ENCODE measurements at regions not wholly inside any gene's neighbourhood (a gene's known extent, or its start where the extent isn't known, plus 50 kb on each side); places are given as distances from the start of the nearest gene placed in this dataset.

GRCh38 chr10:113967126-113967525, 76.5 kb upstream of the ADRB1 start:
- H3K27ac ChIP-seq, result no peak overlapping the region
- no peaks in the 10 kb centered on the region for H3K36me3 ChIP-seq
- no peak overlapping the region for H3K4me3 ChIP-seq (ENCODE audit: low read depth, low read length)
- no peak for DNase-seq
- TF ChIP-seq CTCF (IDR thresholded peaks at IDR 0.05; ENCODE audit: low read depth, low read length), result no peak
- H3K27me3 ChIP-seq (ENCODE audit: insufficient read depth, low read depth, severe bottlenecking), result no peaks in the 10 kb centered on the region
- no peaks in the 10 kb centered on the region for H3K9me3 ChIP-seq (ENCODE audit: severe bottlenecking)

GRCh38 chr10:113970641-113971040, 73.0 kb upstream of the ADRB1 start:
- no peaks in the 10 kb centered on the region for H3K36me3 ChIP-seq
- H3K4me3 ChIP-seq (ENCODE audit: low read depth, low read length), result no peak overlapping the region
- no peak for TF ChIP-seq CTCF (IDR thresholded peaks at IDR 0.05; ENCODE audit: low read depth, low read length)
- H3K27ac ChIP-seq, result no peak overlapping the region
- H3K9me3 ChIP-seq (ENCODE audit: severe bottlenecking), result no peaks in the 10 kb centered on the region
- no peaks in the 10 kb centered on the region for H3K27me3 ChIP-seq (ENCODE audit: insufficient read depth, low read depth, severe bottlenecking)
- no peak for DNase-seq

- H3K4me3 ChIP-seq (ENCODE audit: low read depth, low read length), result no peak overlapping the region
- H3K27ac ChIP-seq, result no peak overlapping the region
- no peak for TF ChIP-seq CTCF (IDR thresholded peaks at IDR 0.05; ENCODE audit: low read depth, low read length)
- no peaks in the 10 kb centered on the region for H3K9me3 ChIP-seq (ENCODE audit: severe bottlenecking)
- no peaks in the 10 kb centered on the region for H3K27me3 ChIP-seq (ENCODE audit: insufficient read depth, low read depth, severe bottlenecking)
- no peaks in the 10 kb centered on the region for H3K36me3 ChIP-seq
- no peak for DNase-seq
These were observed 72.2 kb upstream of the ADRB1 start for GRCh38 chr10:113971349-113971973.

- TF ChIP-seq CTCF (IDR thresholded peaks at IDR 0.05; ENCODE audit: low read depth, low read length), result no peak
- no peak overlapping the region for H3K27ac ChIP-seq
- H3K4me3 ChIP-seq (ENCODE audit: low read depth, low read length), result no peak overlapping the region
- no peaks in the 10 kb centered on the region for H3K9me3 ChIP-seq (ENCODE audit: severe bottlenecking)
- H3K27me3 ChIP-seq (ENCODE audit: insufficient read depth, low read depth, severe bottlenecking), result no peaks in the 10 kb centered on the region
- DNase-seq, result no peak
- no peaks in the 10 kb centered on the region for H3K36me3 ChIP-seq
These were observed 66.5 kb upstream of the ADRB1 start for GRCh38 chr10:113977174-113977573.

GRCh38 chr10:113978802-113979201, 64.9 kb upstream of the ADRB1 start:
- no peak for DNase-seq
- Histone ChIP-seq H3K9me3 (ENCODE audit: severe bottlenecking) (no peaks in the 10 kb centered on the region), H3K27me3 (ENCODE audit: insufficient read depth, low read depth, severe bottlenecking) (no peaks in the 10 kb centered on the region), H3K4me3 (ENCODE audit: low read depth, low read length) (no peak overlapping the region), H3K36me3 (no peaks in the 10 kb centered on the region), H3K27ac (no peak overlapping the region)
- no peak for TF ChIP-seq CTCF (IDR thresholded peaks at IDR 0.05; ENCODE audit: low read depth, low read length)

- Histone ChIP-seq H3K9me3 (ENCODE audit: severe bottlenecking) (no peaks in the 10 kb centered on the region), H3K27ac (no peak overlapping the region), H3K4me3 (ENCODE audit: low read depth, low read length) (no peak overlapping the region), H3K36me3 (no peaks in the 10 kb centered on the region), H3K27me3 (ENCODE audit: insufficient read depth, low read depth, severe bottlenecking) (no peaks in the 10 kb centered on the region)
- TF ChIP-seq CTCF (IDR thresholded peaks at IDR 0.05; ENCODE audit: low read depth, low read length), result no peak
- DNase-seq, result no peak
These were observed 64.3 kb upstream of the ADRB1 start for GRCh38 chr10:113979409-113979808.
